ENCODE measurements at regions not wholly inside any gene's neighbourhood (a gene's known extent, or its start where the extent isn't known, plus 50 kb on each side); places are given as distances from the start of the nearest gene placed in this dataset.

DNA sequence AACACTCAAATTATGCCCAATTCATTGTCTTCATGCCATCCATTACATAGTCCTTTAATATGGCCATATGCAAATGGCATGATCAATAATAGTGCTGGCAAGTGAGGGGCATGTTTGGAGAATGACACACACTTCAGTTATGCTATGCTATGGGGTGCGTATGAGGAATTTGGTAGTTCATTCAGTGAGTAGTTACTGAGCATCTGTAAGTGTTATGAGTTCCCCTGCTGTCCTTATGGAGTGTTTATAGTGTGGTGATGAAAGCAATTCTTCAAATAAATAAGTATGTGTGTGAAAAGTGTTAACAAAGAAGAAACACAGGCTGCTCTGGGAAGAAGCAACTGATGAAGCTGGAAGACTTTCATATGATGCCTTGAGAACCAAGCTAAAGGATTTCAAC, 383.7 kb upstream of the SLC14A2 start:
- no peak for DNase-seq

DNA sequence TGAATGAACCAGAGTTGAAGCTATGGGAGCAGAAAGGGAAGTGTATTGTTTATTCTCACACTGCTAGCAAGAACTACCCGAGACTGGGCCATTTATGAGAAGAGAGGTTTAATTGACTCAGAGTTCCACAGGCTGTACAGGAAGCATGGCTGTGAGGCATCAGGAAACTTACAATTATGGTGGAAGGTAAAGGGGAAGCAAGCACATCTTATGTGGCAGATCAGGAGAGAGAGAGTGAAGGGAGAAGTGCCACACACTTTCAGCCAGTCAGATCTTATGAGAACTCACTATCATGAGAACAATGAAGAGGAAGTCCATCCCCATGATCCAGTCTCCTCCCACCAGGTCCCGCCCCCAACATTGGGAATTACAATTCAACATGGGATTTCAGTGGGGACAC, 383.2 kb upstream of the SLC14A2 start:
- no peak for DNase-seq

DNA sequence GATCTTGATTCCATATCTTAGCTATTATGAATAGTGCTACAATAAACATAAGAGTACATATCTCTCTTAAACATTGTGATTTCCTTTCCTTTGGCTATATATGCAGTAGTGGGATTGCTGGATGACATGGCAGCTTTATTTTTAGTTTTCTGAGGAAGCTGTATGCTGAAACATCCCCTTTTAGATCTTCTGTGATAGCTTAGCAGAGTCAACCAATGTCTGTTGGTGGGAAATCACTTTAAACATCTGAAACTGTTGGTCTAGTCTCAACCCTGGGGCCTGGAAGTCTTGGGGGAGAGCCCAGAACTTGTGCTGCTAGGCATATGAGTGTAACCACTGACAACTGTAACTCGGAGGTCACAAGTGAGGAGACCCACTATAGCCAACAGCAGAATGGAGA, 378.6 kb upstream of the SLC14A2 start:
- DNase-seq: no peak

DNA sequence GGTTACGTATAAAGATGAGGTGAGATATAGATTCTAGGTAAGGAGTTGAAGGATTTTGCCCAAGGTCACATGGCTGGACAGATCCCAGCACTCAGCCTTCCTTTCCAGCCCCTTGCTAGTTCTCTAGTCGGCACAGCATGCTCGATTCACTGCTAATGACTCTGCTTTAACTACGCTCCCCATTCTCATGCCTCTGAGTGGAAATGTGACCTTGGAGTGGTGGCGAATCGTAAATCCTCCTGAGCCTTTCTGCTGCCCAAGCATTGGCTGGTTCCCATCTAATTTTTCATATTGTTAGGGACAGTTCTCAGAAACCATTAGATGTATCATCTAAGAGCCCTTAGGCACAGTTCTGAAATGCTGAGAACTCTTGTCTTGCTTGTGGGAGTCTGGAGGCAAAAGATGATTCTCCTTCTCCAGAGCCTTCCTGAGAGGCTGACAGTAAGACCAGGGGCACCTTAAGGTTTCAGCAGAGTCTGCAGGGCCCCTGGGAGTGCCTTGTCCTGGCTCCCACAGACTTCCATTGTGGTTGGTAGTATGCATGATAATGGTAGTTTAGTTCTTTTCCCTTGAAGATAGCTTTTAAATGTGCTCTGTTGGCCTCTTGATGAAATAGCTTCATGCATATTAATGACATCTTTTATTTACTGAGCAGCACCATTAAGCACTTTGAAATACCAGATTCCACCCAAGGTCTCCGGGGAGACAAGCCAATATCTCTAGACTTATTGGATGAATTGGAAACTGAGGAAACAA, 377.8 kb upstream of the SLC14A2 start:
- no peak for DNase-seq

DNA sequence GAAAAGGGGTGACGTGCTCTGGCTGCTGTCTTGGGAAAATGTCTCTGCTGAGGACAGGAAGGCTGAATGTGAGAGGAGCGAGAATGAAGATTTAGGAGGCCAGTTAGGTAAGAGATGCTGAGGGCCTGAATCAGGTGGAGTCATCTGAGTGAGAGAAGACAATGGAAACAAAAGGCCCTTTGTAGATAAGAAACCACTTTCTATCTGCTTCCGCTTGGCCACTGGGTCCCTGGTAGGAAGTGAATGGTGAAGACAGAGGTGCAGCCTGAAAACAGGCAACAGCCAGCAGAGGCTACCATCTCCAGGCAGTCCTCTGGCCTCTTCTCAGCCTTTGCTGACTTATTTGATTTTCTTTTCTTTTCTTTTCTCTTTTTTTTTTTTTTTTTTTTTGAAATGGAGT, 374.0 kb upstream of the SLC14A2 start:
- no peak for DNase-seq

DNA sequence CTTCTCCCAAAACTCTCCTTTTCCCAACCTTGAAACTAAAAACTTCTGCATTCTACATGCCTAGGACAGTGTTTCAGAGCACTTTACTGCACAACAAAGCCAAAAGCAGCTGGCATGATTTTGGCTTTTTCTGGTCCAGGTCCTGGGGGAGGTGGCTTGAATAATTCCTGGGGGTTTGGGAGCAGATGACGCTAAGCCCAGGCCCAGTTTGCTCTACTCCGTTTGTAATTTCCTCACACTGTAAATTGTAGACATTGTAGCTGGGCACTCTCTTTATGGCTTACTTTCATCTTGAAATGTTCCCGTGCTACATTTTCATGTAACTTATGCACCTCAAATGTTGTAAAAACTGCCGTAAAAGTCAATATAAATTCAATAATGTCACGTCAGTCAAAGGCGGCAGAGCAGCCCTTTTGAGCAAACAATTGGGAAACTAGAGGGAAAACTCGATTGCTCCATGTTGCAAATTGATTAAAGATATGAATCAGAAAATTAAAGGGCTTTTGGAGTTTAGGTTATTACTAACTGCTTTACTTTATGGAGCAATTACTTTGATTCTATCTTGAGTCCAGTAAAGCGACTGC, 373.2 kb upstream of the SLC14A2 start:
- DNase-seq: no peak

DNA sequence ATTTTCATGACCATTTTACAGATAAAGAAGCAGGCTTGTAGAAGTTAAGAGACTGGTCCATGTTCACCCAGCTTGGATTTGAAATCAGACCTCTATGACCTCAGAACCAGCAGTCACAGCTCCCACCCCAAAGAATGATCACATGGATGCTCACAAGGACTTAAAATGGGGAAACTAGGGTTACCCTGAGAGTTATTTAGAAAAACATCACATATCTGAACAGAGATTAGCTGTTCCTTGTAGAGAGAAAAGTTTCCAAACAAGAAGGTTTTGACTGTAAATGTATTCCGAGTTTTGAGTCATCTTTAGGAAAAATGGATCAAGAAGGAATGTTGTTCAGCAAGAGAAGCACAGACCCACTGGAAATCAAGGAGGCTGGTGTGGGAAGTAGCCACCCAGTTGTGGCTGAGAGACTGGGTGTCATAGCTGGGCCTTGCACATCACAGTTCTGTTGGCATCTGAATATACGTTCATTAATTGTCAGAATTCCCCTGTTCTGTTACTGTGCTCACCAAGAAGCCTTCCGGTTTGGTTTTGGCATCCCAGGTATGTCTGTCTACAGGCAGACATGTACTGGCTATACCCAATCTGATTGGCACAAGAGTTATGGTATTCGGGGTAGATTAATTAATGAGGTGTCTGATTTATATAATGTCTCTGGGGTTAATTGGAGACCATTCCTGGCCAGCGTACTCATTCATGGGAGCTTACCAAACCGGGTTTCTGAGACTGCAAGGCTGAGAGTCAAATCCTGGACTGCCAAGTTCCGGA, 371.8 kb upstream of the SLC14A2 start:
- DNase-seq: no peak

DNA sequence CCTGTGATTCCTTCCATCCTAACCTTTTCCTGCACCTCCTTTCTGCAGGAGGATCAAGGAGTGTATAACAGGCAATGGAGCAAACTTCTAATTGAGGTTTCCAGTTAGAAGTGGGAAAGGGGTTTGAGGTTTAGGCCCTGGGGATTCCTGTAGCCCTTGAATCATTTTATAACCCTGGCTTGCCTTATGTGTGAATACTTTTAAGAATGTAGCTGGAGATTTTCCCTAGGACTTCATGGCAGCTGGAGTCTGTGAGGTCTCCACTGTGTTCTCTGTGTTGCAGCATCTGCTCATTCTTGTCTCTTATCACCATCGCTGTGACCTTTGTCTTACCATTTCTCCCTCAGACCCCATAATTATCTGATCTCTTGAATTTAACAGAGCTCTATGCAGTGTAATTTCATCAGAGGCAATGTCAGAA, 370.2 kb upstream of the SLC14A2 start:
- no peak for DNase-seq

DNA sequence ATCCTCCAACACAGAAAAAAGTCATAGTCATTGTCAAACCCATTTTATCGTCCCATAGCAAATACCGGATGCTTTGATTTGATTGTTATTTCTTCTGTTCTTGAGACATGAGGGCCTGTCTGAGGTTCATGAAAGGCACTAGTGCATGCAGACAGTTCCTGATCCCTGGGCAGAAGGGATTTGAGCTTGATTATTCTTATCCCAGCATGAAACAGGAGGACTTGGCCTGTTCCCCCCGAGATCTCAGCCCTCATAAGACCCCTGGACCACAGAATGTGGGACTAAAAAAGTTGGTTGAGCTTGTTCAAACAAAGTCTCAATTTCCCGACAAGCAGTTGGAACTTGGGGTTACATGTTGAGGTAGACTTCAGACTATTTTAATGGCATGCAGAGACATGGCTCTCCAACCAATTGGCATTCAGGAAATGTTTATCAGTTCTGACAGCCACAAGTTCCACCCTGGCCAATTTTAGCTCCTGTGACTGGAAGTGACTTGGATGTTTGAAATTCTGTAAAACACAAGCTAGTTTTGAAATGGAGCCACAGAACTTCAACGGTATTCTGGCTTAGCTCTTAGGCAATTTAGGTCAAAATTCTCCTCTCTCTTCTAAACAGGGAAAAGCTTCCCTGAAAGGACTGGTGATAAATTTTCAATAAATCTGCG, 366.9 kb upstream of the SLC14A2 start:
- DNase-seq: no peak

DNA sequence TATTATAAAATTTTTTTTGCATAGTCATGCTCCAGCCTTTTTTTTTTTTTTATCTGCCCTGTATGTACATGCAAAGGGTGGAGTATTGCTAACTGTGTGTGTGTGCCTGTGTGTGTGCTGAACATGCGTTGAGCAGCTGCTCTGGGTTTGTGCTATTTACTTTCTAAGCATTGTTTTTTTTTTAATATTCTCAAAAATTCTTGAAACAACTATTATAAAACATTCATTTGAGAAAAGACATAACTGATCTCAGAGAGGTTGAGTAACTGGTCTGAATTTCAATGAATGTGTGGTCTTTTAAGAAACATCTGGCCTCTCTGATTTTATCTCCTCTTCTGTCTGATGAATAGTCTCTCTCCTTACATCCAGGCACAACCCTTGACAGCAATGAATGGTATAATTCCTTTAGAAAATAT, 366.0 kb upstream of the SLC14A2 start:
- DNase-seq: no peak

DNA sequence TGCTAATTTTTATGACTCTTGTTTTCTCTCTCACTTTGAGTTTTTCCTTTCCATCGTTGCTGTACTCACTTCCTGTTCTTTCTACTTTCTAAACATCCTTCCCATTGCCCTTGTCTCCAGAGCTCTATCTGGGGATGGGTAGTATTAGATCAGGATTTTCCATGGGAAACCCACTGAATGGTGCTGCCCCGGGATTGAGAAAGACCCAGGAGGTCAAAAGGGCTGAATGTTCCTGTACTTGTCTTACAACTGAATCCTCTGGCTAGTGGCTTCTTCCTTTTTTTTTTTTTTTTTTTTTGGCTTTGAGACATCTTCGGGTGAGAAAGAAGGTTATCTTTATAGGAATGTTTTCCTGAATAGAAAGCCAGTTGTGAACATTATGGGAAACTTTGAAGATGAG, 364.8 kb upstream of the SLC14A2 start:
- no peak for DNase-seq

DNA sequence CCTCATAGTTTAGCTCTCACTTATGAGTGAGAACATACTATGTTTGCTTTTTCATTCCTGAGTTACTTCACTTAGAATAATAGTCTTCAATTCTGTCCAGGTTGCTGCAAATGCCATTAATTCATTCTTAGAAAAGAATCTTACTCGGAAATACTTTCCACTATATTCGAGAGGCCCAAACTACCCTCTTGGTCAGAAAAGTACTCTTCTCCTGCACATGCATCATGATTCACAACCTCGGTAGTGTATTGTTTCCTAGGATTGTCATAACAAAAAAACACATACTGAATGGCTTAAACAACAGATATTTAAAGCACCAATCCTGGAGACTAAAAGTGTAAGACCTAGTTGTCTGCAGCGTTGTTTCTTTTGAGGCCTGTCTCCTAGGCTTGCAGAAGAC, 364.0 kb upstream of the SLC14A2 start:
- no peak for DNase-seq

DNA sequence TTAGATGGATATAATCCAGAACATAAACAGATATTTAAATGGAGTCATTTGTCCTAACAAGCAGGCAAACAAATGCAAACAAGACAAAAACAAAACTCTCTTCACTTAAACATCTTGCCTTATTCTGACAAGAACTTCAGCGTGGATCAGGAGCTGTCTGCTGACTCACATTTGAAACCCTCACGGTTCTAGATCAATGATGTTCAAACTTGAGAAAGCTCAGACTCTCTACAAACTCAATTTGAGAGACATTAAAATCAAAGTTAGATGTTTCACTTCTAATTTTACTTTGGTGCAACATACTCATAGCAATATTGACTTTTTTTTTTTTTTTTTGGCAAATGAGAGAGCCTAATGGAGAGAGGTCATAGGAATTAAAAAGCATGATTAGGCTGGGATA, 362.8 kb upstream of the SLC14A2 start:
- no peak for DNase-seq

DNA sequence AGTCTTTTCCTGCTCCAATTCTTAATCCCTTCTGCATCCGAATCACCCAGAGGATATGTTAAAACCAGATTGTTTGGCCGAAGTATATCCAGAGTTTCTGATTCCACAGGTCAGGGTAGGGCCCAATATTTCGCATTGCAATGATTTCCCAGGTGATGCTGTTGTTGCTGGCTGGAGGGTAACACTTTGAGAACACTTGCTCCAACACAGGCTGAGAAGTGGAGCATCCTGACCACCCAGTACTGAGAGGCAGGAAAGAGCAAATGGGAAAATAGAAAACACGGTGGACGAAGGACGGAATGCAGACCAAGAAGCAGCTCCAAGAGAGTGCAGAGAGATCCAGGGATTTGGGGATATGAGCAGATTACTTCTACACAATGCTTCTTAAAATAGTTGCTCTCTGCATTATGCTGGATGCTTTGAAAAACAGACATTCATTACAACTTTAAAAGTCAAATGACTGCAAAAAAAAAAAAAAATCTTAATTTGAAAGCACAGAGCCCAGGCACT, 362.2 kb upstream of the SLC14A2 start:
- no peak for DNase-seq

DNA sequence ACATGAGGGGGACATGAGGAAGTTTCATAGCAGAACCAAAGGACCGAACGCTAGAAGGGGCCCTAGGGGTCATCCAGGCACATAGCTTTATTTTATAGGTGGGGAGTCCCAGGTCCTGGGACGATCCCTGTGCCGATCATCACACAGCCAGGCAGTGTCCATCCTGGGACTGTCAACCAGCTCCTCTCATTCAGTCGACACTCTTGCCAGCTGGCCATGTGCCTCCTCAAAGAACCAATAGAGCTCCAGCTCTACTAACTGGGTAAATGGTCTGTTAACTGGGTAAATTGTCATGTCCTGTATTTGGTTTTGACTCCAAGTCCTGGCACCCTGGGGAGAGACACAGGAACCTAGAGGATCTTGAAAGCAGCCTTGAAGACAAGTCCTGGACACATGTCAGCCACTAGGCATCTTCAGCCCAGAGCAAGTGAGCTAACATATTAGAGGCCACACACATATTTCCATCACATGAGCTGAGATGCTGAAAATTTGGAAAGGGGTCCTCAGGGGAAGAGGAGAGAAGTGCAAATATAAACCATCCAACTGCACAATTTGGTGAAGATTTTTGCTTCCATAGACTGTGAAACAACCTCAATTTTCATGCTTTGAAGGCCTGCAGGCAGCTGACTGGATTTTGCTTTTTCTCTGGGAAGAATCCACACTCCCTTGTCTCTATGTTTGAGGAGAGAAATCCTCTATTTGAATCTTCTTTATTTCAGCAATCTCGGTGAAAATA, 361.1 kb upstream of the SLC14A2 start:
- no peak for DNase-seq

DNA sequence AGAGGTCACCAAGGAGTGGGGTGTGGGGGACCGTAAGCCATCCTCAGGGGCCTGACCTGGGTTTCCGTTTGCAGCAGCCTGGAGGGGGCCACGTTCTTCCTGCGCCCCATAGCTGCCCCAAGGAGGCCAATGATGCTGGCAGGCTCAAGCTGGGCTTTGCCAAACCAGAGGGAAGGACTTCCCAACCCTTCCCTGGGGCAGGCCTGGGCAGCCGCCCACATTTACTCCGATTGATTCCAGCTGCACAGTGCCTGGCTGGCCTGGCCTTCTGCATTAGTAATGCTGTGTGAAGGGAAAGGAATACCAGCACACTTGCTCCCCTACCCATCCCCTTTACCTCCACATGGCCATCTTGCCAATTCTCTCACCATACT, 360.6 kb upstream of the SLC14A2 start:
- peak; percentile 68 for DNase-seq

DNA sequence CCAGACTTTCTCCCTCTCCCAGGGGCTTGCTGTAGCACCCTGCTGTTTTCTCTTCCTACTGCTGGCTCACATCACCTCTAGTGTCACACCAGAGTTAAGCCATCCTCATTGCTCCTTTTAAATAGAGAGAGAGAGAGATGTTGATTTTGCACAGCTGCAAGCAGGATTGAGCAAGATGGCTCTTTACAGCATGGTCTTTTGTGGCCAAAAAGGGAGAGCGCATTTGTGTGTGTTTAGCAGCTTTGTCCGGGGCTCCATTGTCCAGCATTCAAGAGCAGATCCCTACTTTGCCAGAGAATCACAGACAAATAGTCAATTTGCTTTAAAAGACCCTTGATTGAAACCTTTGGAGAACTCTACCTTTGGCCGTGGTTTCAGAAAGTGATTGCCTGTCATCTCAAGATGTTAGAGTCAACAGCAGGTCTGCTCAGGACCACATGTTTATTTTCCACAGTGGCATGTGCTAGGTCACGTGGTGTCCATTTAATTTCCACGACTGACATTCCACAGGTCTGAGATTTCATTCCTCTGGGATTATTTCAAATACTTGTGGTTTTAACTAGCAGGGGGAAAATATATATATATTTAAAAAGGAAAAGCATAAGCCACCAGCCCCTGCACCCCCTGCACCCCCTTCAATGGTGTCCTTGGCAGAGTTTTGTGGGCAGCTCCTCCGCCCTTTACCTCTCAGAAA, 359.9 kb upstream of the SLC14A2 start:
- peak; percentile 47 for DNase-seq

DNA sequence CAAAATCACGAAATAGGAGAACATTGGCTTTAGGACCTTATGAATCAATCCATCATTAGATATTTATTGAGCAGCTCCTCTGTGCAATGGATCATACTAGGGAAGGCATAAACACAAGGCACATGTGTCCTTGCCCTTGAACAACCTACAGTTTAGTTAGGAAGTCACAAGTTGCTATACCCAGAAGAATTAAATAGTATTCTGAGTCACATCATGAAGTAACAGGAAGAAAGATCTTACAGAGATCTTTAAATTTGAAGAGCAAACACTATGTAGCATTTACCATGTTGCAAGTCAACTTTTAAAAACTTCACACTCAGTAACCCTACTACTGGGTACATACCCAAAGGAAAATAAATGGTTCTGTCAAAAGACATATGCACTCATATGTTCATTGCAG, 355.2 kb upstream of the SLC14A2 start:
- DNase-seq: no peak

DNA sequence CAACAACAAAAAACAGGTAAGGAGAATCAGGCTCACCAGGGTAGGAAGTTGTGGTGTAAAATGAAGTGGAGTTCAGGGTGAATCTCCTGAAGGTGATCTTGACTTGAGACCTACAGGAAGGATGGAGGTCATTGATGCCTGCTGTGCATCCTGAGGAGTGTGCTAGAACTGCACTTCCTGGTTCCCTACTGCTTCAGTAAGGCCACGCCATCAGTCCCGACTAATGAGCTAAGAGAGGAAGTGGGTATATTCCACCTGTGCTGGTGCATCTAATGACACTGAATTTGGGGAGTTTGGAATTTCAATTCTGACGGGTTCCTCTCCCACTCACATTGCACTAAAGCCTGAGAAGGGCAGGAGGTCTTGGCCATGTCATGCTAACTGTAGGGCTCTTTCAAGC, 349.3 kb upstream of the SLC14A2 start:
- DNase-seq: no peak

DNA sequence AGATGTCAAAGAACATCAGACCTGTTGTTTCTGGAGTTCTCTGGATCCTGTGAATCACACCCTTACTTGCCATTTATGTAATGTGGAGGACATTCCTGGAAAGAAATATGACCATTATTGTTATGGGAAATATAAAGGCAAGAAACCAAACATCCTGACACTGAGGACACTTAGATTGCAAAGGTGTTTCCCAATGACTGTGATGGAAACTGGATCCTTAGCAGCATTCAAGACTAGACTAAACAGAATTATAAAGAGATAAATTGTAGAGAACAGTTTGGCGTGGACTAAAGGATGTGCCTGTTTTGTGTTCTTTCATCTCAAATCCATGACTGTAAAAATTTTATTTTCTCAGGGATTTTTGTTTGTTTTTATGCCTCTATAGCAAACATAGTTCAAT, 347.7 kb upstream of the SLC14A2 start:
- no peak for DNase-seq

DNA sequence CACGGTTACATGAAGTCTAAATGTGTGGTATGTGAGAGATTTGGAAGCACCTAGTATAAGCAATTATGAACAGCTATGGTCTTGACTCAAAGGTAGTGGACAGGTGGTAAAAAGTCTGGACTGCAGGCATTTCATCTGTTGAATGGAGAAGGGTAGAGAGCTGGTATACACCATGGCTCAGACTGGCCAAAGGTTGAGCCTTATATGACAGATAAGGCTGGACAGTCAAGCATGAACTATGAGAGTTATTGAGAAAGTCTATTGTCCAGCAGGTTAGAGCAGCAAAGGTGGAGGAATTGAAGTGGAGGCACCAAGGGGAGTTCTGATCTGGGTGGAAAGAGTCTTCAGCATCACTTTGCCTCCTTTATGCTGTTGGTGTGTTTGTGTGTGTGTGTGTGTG, 346.7 kb upstream of the SLC14A2 start:
- no peak for DNase-seq

DNA sequence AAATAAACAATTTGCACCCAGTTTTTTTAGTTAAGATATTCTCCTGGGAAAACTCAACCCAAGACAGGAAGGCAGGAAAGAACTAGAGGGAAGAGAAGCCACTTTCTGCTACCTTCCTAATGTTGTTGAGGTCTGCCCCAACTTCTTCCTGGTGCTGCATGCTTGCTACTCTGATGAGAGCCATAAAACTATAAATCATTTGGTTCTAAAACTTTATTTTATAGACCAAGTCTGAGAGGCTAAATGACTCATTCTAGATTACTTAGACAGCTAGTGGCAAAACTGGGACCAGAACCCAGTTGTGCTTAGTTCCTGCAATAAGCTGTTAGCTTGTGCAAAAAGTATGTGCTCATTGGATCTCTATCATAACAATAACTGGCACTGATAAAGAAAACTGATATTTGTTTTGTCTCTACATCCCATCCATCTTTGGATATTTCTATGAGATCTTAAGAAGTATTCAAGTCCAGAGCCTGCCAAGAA, 344.9 kb upstream of the SLC14A2 start:
- no peak for DNase-seq

All from right forelimb (tissue), 1 donor.